ENCODE measurements at regions not wholly inside any gene's neighbourhood (a gene's known extent, or its start where the extent isn't known, plus 50 kb on each side); places are given as distances from the start of the nearest gene placed in this dataset.

- Histone ChIP-seq H2AK5ac (ENCODE audit: low read length) (no peak overlapping the region), H3K23ac (ENCODE audit: low read length) (no peak overlapping the region), H3K4ac (ENCODE audit: low read depth, low read length) (no peak overlapping the region), H4K5ac (ENCODE audit: low read length) (no peak overlapping the region), H3K27me3 (ENCODE audit: insufficient read depth, low read length, poor library complexity) (no peaks in the 10 kb centered on the region), H3K18ac (ENCODE audit: low read length) (no peak overlapping the region), H3K36me3 (ENCODE audit: control insufficient read depth, insufficient read depth, low read length) (no peaks in the 10 kb centered on the region), H4K8ac (ENCODE audit: low read depth, low read length) (no peak overlapping the region), H3K4me1 (ENCODE audit: control insufficient read depth, low read depth, low read length) (no peaks in the 10 kb centered on the region), H3K4me2 (ENCODE audit: low read length) (no peak overlapping the region), H2BK120ac (ENCODE audit: low read depth, low read length) (no peak overlapping the region), H3K4me3 (ENCODE audit: low read length) (no peak overlapping the region), H3K9ac (ENCODE audit: low read length) (no peak overlapping the region), H3K27ac (ENCODE audit: low read depth, low read length) (no peak overlapping the region), H3K79me2 (ENCODE audit: control insufficient read depth, insufficient read depth, low read length) (no peaks in the 10 kb centered on the region), H2BK5ac (ENCODE audit: low read length) (no peak overlapping the region), H3K56ac (ENCODE audit: low read length) (no peak overlapping the region), H2BK15ac (replicated peaks; ENCODE audit: low read depth) (no peak overlapping the region), H3K79me1 (ENCODE audit: low read length) (no peaks in the 10 kb centered on the region)
- no CpG with 5 or more reads among the region's 3 CpGs for WGBS (ENCODE audit: extremely low coverage, insufficient coverage, low lambda C conversion rate)
- no peak for DNase-seq
These were observed 434.8 kb upstream of the PROK2 start for GRCh38 chr3:72219752-72220151.

- Histone ChIP-seq H3K27me3 (ENCODE audit: insufficient read depth, low read length, poor library complexity) (no peaks in the 10 kb centered on the region), H3K18ac (ENCODE audit: low read length) (no peak overlapping the region), H3K4ac (ENCODE audit: low read depth, low read length) (no peak overlapping the region), H3K79me2 (ENCODE audit: control insufficient read depth, insufficient read depth, low read length) (no peaks in the 10 kb centered on the region), H3K23ac (ENCODE audit: low read length) (no peak overlapping the region), H3K56ac (ENCODE audit: low read length) (no peak overlapping the region), H3K4me2 (ENCODE audit: low read length) (no peak overlapping the region), H3K9ac (ENCODE audit: low read length) (no peak overlapping the region), H2BK15ac (replicated peaks; ENCODE audit: low read depth) (no peak overlapping the region), H4K8ac (ENCODE audit: low read depth, low read length) (no peak overlapping the region), H3K79me1 (ENCODE audit: low read length) (no peaks in the 10 kb centered on the region), H2AK5ac (ENCODE audit: low read length) (no peak overlapping the region), H4K5ac (ENCODE audit: low read length) (no peak overlapping the region), H3K4me3 (ENCODE audit: low read length) (no peak overlapping the region), H2BK5ac (ENCODE audit: low read length) (no peak overlapping the region), H3K4me1 (ENCODE audit: control insufficient read depth, low read depth, low read length) (no peaks in the 10 kb centered on the region), H2BK120ac (ENCODE audit: low read depth, low read length) (no peak overlapping the region), H3K36me3 (ENCODE audit: control insufficient read depth, insufficient read depth, low read length) (no peaks in the 10 kb centered on the region), H3K27ac (ENCODE audit: low read depth, low read length) (no peak overlapping the region)
- whole genome bisulfite sequencing (ENCODE audit: extremely low coverage, insufficient coverage, low lambda C conversion rate): 100% methylated on average over 1 of the region's 7 CpGs
- DNase-seq: no peak
These were observed 432.6 kb upstream of the PROK2 start for GRCh38 chr3:72217570-72217969.

GRCh38 chr3:72214066-72214951, 429.4 kb upstream of the PROK2 start:
- Histone ChIP-seq H3K23ac (ENCODE audit: low read length) (no peak overlapping the region), H3K4me2 (ENCODE audit: low read length) (no peak overlapping the region), H2AK5ac (ENCODE audit: low read length) (no peak overlapping the region), H2BK15ac (replicated peaks; ENCODE audit: low read depth) (no peak overlapping the region), H3K4ac (ENCODE audit: low read depth, low read length) (no peak overlapping the region), H3K36me3 (ENCODE audit: control insufficient read depth, insufficient read depth, low read length) (no peaks in the 10 kb centered on the region), H3K4me3 (ENCODE audit: low read length) (no peak overlapping the region), H4K8ac (ENCODE audit: low read depth, low read length) (no peak overlapping the region), H3K9ac (ENCODE audit: low read length) (no peak overlapping the region), H3K18ac (ENCODE audit: low read length) (no peak overlapping the region), H3K27ac (ENCODE audit: low read depth, low read length) (no peak overlapping the region), H3K79me1 (ENCODE audit: low read length) (no peaks in the 10 kb centered on the region), H3K27me3 (ENCODE audit: insufficient read depth, low read length, poor library complexity) (no peaks in the 10 kb centered on the region), H2BK120ac (ENCODE audit: low read depth, low read length) (no peak overlapping the region), H3K4me1 (ENCODE audit: control insufficient read depth, low read depth, low read length) (no peaks in the 10 kb centered on the region), H3K56ac (ENCODE audit: low read length) (no peak overlapping the region), H3K79me2 (ENCODE audit: control insufficient read depth, insufficient read depth, low read length) (no peaks in the 10 kb centered on the region), H2BK5ac (ENCODE audit: low read length) (no peak overlapping the region), H4K5ac (ENCODE audit: low read length) (no peak overlapping the region)
- no peak for DNase-seq
- 100% methylated on average over 2 of the region's 11 CpGs for WGBS (ENCODE audit: extremely low coverage, insufficient coverage, low lambda C conversion rate)

GRCh38 chr3:72213296-72214065, 428.5 kb upstream of the PROK2 start:
- Histone ChIP-seq H3K23ac (ENCODE audit: low read length) (no peak overlapping the region), H3K9ac (ENCODE audit: low read length) (no peak overlapping the region), H4K5ac (ENCODE audit: low read length) (no peak overlapping the region), H4K8ac (ENCODE audit: low read depth, low read length) (no peak overlapping the region), H2AK5ac (ENCODE audit: low read length) (no peak overlapping the region), H3K27me3 (ENCODE audit: insufficient read depth, low read length, poor library complexity) (no peaks in the 10 kb centered on the region), H3K18ac (ENCODE audit: low read length) (no peak overlapping the region), H3K4ac (ENCODE audit: low read depth, low read length) (no peak overlapping the region), H2BK5ac (ENCODE audit: low read length) (no peak overlapping the region), H3K56ac (ENCODE audit: low read length) (no peak overlapping the region), H3K79me1 (ENCODE audit: low read length) (no peaks in the 10 kb centered on the region), H3K4me2 (ENCODE audit: low read length) (no peak overlapping the region), H2BK15ac (replicated peaks; ENCODE audit: low read depth) (no peak overlapping the region), H3K36me3 (ENCODE audit: control insufficient read depth, insufficient read depth, low read length) (no peaks in the 10 kb centered on the region), H3K4me1 (ENCODE audit: control insufficient read depth, low read depth, low read length) (no peaks in the 10 kb centered on the region), H3K27ac (ENCODE audit: low read depth, low read length) (no peak overlapping the region), H3K79me2 (ENCODE audit: control insufficient read depth, insufficient read depth, low read length) (no peaks in the 10 kb centered on the region), H2BK120ac (ENCODE audit: low read depth, low read length) (no peak overlapping the region), H3K4me3 (ENCODE audit: low read length) (no peak overlapping the region)
- no peak for DNase-seq
- WGBS (ENCODE audit: extremely low coverage, insufficient coverage, low lambda C conversion rate): no CpG with 5 or more reads among the region's 10 CpGs

GRCh38 chr3:72212396-72212795, 427.4 kb upstream of the PROK2 start:
- no peak overlapping the region for H4K5ac ChIP-seq (ENCODE audit: low read length)
- no peak overlapping the region for H2BK15ac ChIP-seq (replicated peaks; ENCODE audit: low read depth)
- H3K27ac ChIP-seq (ENCODE audit: low read depth, low read length): no peak overlapping the region
- no peaks in the 10 kb centered on the region for H3K27me3 ChIP-seq (ENCODE audit: insufficient read depth, low read length, poor library complexity)
- WGBS (ENCODE audit: extremely low coverage, insufficient coverage, low lambda C conversion rate): no CpG with 5 or more reads among the region's 4 CpGs
- H3K4me1 ChIP-seq (ENCODE audit: control insufficient read depth, low read depth, low read length): no peaks in the 10 kb centered on the region
- H2BK120ac ChIP-seq (ENCODE audit: low read depth, low read length): no peak overlapping the region
- H3K9ac ChIP-seq (ENCODE audit: low read length): no peak overlapping the region
- no peak overlapping the region for H3K4ac ChIP-seq (ENCODE audit: low read depth, low read length)
- no peaks in the 10 kb centered on the region for H3K79me2 ChIP-seq (ENCODE audit: control insufficient read depth, insufficient read depth, low read length)
- no peak overlapping the region for H3K4me3 ChIP-seq (ENCODE audit: low read length)
- no peak for DNase-seq
- H2AK5ac ChIP-seq (ENCODE audit: low read length): no peak overlapping the region
- no peak overlapping the region for H3K18ac ChIP-seq (ENCODE audit: low read length)
- H3K79me1 ChIP-seq (ENCODE audit: low read length): no peaks in the 10 kb centered on the region
- no peak overlapping the region for H3K56ac ChIP-seq (ENCODE audit: low read length)
- no peak overlapping the region for H3K4me2 ChIP-seq (ENCODE audit: low read length)
- H2BK5ac ChIP-seq (ENCODE audit: low read length): no peak overlapping the region
- H3K23ac ChIP-seq (ENCODE audit: low read length): no peak overlapping the region
- no peak overlapping the region for H4K8ac ChIP-seq (ENCODE audit: low read depth, low read length)
- H3K36me3 ChIP-seq (ENCODE audit: control insufficient read depth, insufficient read depth, low read length): no peaks in the 10 kb centered on the region

All from mesendoderm (in vitro differentiated cells).